B cell (primary cell): ENCODE measurements at regions not wholly inside any gene's neighbourhood (a gene's known extent, or its start where the extent isn't known, plus 50 kb on each side); places are given as distances from the start of the nearest gene placed in this dataset.

Experiments
- ATAC-seq: fragments of 200-7000 bp; cut with Tn5 transposase; one replicate; pipeline ENCODE4 v1.10.0; 2021; ENCODE audit warnings: low read depth, mild to moderate bottlenecking, moderate number of reproducible peaks, moderate library complexity
- CTCF ChIA-PET: fragments of 350-600 bp; sonication (Branson Sonifier 250); formaldehyde crosslinking; loops from one replicate; lab custom pipeline; 2021; ENCODE audit warnings: antibody characterized with exemption, inconsistent platforms; lab: Charles Lee
- POLR2A ChIA-PET: fragments of 350-600 bp; sonication (Branson Sonifier 250); formaldehyde crosslinking; loops from one replicate; lab custom pipeline; 2021; ENCODE audit warnings: antibody characterized with exemption; lab: Charles Lee
- DNase-seq: peaks from one replicate; pipeline ENCODE4 v3.0.0; 2013
- H2AFZ ChIP-seq: 2 replicates; pipeline ENCODE4 v1.6.1; 2012; ENCODE audit warnings: mild to moderate bottlenecking, low read depth, low read length; ENCODE audit not compliant: insufficient read depth, poor library complexity, severe bottlenecking
- H3K27ac ChIP-seq, 2 donors: 1 replicate in 1 of 2; 2 replicates in 1 of 2; pipeline ENCODE4 v1.5.1; 2012 to 2013; ENCODE audit warnings: low read length in 2 of 2, mild to moderate bottlenecking in 2 of 2, moderate library complexity in 1 of 2
- H3K27me3 ChIP-seq, 4 experiments: fragments of 200-600 bp in 1 of 4; sonication (generic) in 1 of 4; replicated peaks in 1 of 4; 1 replicate in 2 of 4; 2 replicates in 2 of 4; pipeline versions ENCODE4 v1.6.1 to v1.7.0; 2013 to 2016; ENCODE audit warnings: low read length in 3 of 4, mild to moderate bottlenecking in 2 of 4, mixed read lengths in 1 of 4, moderate library complexity in 1 of 4; ENCODE audit not compliant: insufficient read depth in 4 of 4, control insufficient read depth in 3 of 4; ENCODE audit errors: control extremely low read depth in 1 of 4
- H3K36me3 ChIP-seq, 2 experiments: replicated peaks in 1 of 2; 1 replicate in 1 of 2; 2 replicates in 1 of 2; pipeline versions ENCODE4 v1.6.1 to v1.7.1; 2013; ENCODE audit warnings: low read length in 1 of 2; ENCODE audit not compliant: insufficient read depth in 2 of 2, control insufficient read depth in 1 of 2; ENCODE audit errors: control extremely low read depth in 1 of 2, extremely low read depth in 1 of 2
- H3K4me1 ChIP-seq, 2 donors: fragments of 200-600 bp in 1 of 2; sonication (generic) in 1 of 2; 1 replicate in 1 of 2; 2 replicates in 1 of 2; pipeline versions ENCODE4 v1.5.1 to v1.6.1; 2013 to 2017; ENCODE audit warnings: low read length in 2 of 2; ENCODE audit not compliant: control insufficient read depth in 2 of 2, insufficient read depth in 2 of 2
- H3K4me2 ChIP-seq: replicated peaks from 2 replicates; pipeline ENCODE3; 2012; ENCODE audit warnings: mild to moderate bottlenecking, low read depth, low read length; ENCODE audit not compliant: poor library complexity, severe bottlenecking
- H3K4me3 ChIP-seq, 5 experiments: fragments of 200-600 bp in 1 of 5; sonication (generic) in 1 of 5; 1 replicate in 3 of 5; 2 replicates in 2 of 5; pipeline versions ENCODE4 v1.5.1 to v1.7.0; 2011 to 2016; ENCODE audit warnings: low read length in 4 of 5, mild to moderate bottlenecking in 4 of 5, low read depth in 2 of 5, control low read depth in 1 of 5, moderate library complexity in 1 of 5; ENCODE audit not compliant: insufficient read depth in 1 of 5; ENCODE audit errors: control extremely low read depth in 1 of 5, extremely low read depth in 1 of 5
- H3K79me2 ChIP-seq: fragments of 200-600 bp; sonication (generic); one replicate; pipeline ENCODE4 v1.6.0; 2016; ENCODE audit warnings: low read length; ENCODE audit not compliant: control insufficient read depth, insufficient read depth
- H3K9ac ChIP-seq: fragments of 200-600 bp; sonication (generic); 2 replicates; pipeline ENCODE4 v1.6.1; 2017; ENCODE audit warnings: mild to moderate bottlenecking, low read length, moderate library complexity
- H3K9me3 ChIP-seq, 3 donors: one replicate each; pipeline versions ENCODE4 v1.6.1 to v1.7.1; 2013; ENCODE audit warnings: low read length in 2 of 3; ENCODE audit not compliant: control insufficient read depth in 2 of 3, insufficient read depth in 1 of 3; ENCODE audit errors: control extremely low read depth in 1 of 3
- H4K20me1 ChIP-seq: 2 replicates; pipeline ENCODE4 v1.6.0; 2012; ENCODE audit warnings: mild to moderate bottlenecking, low read length; ENCODE audit not compliant: insufficient read depth, control insufficient read depth, poor library complexity, severe bottlenecking
- H3K27ac Mint-ChIP-seq: one replicate; pipeline ENCODE4 v1.8.0; 2021; ENCODE audit warnings: mixed read lengths
- H3K27me3 Mint-ChIP-seq: one replicate; pipeline ENCODE4 v1.8.0; 2021; ENCODE audit warnings: mixed read lengths
- H3K4me1 Mint-ChIP-seq: one replicate; pipeline ENCODE4 v1.8.0; 2021; ENCODE audit warnings: mixed read lengths
- H3K4me3 Mint-ChIP-seq: one replicate; pipeline ENCODE4 v1.8.0; 2021; ENCODE audit warnings: mixed read lengths
- H3K9me3 Mint-ChIP-seq: one replicate; pipeline ENCODE4 v1.8.0; 2022; ENCODE audit warnings: mixed read lengths; ENCODE audit not compliant: insufficient read depth
- EZH2 ChIP-seq: IDR thresholded peaks from 2 replicates; pipeline ENCODE4 v1.6.1; 2012; ENCODE audit warnings: borderline replicate concordance, low read depth, mild to moderate bottlenecking, moderate library complexity, low read length; ENCODE audit not compliant: insufficient read depth, poor library complexity, severe bottlenecking
- WGBS: methylation state at CpG from one replicate; pipeline ENCODE4 v1.1.5; 2013; ENCODE audit warnings: missing lambda C conversion rate; ENCODE audit not compliant: insufficient coverage; 5-methylcytosine and 5-hydroxymethylcytosine counted together
- intact Hi-C: fragments of 100-400 bp; cut with micrococcal nuclease; formaldehyde crosslinking; loops from one replicate; pipeline ENCODE4 v1.10.0; 2022
- TF ChIP-seq, protein P1 (sequence below): fragments of 200-600 bp; IDR thresholded peaks from one replicate; pipeline ENCODE4 v1.8.0; 2022; ENCODE audit warnings: antibody characterized with exemption, mild to moderate bottlenecking

DNA sequence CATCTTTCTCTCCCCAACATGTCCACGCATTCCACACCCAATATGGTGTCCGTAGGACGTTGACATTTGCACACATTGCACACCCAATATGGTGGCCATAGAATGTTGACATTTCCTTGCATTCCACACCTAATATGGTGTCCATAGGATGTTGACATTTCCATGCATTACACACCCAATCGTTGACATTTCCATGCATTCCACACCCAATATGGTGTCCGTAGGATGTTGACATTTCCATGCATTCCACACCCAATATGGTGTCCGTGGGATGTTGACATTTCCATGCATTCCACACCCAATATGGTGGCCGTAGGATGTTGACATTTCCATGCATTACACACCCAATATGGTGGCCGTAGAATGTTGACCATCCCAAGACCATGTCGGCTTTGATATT is 88.4 kb upstream of the SHOX start:
- DNase-seq (no peak), ATAC-seq (no peak)
- Histone ChIP-seq H3K4me1 (no peaks in the 10 kb centered on the region), H2AFZ (no peak overlapping the region), H3K36me3 (no peaks in the 10 kb centered on the region), H3K27ac (no peak overlapping the region), H3K9me3 (peaks cover 0 to 24% (median 0%) of the 10 kb centered on the region in 3 donors), H3K27me3 (no peaks in the 10 kb centered on the region), H4K20me1 (no peaks in the 10 kb centered on the region), H3K4me2 (no peak overlapping the region), H3K79me2 (no peaks in the 10 kb centered on the region), H3K9ac (no peak overlapping the region), H3K4me3 (no peak overlapping the region)
- ChIA-PET POLR2A (no interaction called here), CTCF (no interaction called here)
- no peak overlapping the region for H3K27ac Mint-ChIP-seq
- no peak for TF ChIP-seq EZH2
- TF ChIP-seq, protein P1, sequence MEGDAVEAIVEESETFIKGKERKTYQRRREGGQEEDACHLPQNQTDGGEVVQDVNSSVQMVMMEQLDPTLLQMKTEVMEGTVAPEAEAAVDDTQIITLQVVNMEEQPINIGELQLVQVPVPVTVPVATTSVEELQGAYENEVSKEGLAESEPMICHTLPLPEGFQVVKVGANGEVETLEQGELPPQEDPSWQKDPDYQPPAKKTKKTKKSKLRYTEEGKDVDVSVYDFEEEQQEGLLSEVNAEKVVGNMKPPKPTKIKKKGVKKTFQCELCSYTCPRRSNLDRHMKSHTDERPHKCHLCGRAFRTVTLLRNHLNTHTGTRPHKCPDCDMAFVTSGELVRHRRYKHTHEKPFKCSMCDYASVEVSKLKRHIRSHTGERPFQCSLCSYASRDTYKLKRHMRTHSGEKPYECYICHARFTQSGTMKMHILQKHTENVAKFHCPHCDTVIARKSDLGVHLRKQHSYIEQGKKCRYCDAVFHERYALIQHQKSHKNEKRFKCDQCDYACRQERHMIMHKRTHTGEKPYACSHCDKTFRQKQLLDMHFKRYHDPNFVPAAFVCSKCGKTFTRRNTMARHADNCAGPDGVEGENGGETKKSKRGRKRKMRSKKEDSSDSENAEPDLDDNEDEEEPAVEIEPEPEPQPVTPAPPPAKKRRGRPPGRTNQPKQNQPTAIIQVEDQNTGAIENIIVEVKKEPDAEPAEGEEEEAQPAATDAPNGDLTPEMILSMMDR = no peak
- H3K9me3 Mint-ChIP-seq = peaks cover 10% of the 10 kb centered on the region
- H3K4me1 Mint-ChIP-seq = no peaks in the 10 kb centered on the region
- intact Hi-C loops = no loop called here
- H3K27me3 Mint-ChIP-seq = no peaks in the 10 kb centered on the region
- H3K4me3 Mint-ChIP-seq = no peak overlapping the region
- WGBS = 92% methylated on average over 6 of the region's 9 CpGs

DNA sequence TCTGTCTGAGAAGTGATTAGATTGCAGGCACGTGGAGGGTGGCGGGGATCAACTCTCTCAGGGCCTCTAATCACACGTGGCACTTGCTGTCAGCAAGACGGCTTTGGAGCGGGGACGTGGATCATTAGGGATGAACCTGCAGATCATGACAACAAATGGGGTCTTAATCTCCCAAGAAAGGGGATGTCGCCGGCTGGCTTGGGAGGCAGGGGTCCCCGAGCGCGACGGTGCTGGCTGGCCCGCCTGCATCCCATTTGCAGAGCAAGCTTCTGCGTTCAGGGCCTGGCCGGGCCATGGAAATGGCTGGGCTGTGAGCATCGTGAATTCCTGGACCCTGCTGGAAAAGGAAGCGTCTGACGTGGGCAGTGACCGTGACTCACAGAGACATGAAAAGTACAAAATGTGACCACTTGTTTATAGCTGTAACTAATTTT is 85.1 kb upstream of the SHOX start:
- no peak for DNase-seq
- peaks cover 21% of the 10 kb centered on the region for H3K9me3 Mint-ChIP-seq
- Histone ChIP-seq H3K4me3 (no peak overlapping the region), H3K27ac (no peak overlapping the region), H3K4me2 (no peak overlapping the region), H3K9ac (no peak overlapping the region), H3K36me3 (no peaks in the 10 kb centered on the region), H3K79me2 (no peaks in the 10 kb centered on the region), H3K4me1 (no peaks in the 10 kb centered on the region), H3K9me3 (peaks cover 0 to 20% (median 0%) of the 10 kb centered on the region in 3 donors), H2AFZ (no peak overlapping the region), H4K20me1 (no peaks in the 10 kb centered on the region), H3K27me3 (no peaks in the 10 kb centered on the region)
- ChIA-PET CTCF (no interaction called here), POLR2A (no interaction called here)
- H3K27me3 Mint-ChIP-seq = no peaks in the 10 kb centered on the region
- H3K4me3 Mint-ChIP-seq = no peak overlapping the region
- intact Hi-C loops = no loop called here
- no peaks in the 10 kb centered on the region for H3K4me1 Mint-ChIP-seq
- WGBS = 67% methylated on average over 19 of the region's 19 CpGs
- H3K27ac Mint-ChIP-seq = no peak overlapping the region
- no peak for ATAC-seq
- TF ChIP-seq, protein P1 = no peak
- no peak for TF ChIP-seq EZH2
